GM23248 (cell line): ENCODE measurements at regions not wholly inside any gene's neighbourhood (a gene's known extent, or its start where the extent isn't known, plus 50 kb on each side); places are given as distances from the start of the nearest gene placed in this dataset.

Source experiments
- EZH2 ChIP-seq: fragments of 200-600 bp; sonication (generic); IDR thresholded peaks from 2 replicates; pipeline ENCODE4 v1.6.1; 2018; ENCODE audit warnings: antibody characterized with exemption, mild to moderate bottlenecking; ENCODE audit not compliant: insufficient read depth, poor library complexity, severe bottlenecking
- EZH2phosphoT487 ChIP-seq: fragments of 200-600 bp; sonication (generic); IDR thresholded peaks from 2 replicates; pipeline ENCODE4 v1.6.1; 2018; ENCODE audit warnings: antibody characterized with exemption, moderate library complexity, mild to moderate bottlenecking, low read depth; ENCODE audit not compliant: insufficient read depth

- TF ChIP-seq EZH2: no peak
- no peak for TF ChIP-seq EZH2phosphoT487
Observed at GRCh38 chr5:27474395-27474794, 436.0 kb upstream of the CDH9 start.
